HG02943 (cell line): ENCODE measurements at regions not wholly inside any gene's neighbourhood (a gene's known extent, or its start where the extent isn't known, plus 50 kb on each side); places are given as distances from the start of the nearest gene placed in this dataset.
"Not testable (repeated sequence)": the region's sequence is repeated elsewhere in the genome, so short reads cannot be mapped to it uniquely, and the experiment has no call there.

ENCODE experiments used
- ATAC-seq: cut with Tn5 transposase; IDR thresholded peaks from one replicate; pipeline ENCODE4 v1.9.1; 2021; ENCODE audit warnings: mild to moderate bottlenecking, low read depth, moderate library complexity; ENCODE audit not compliant: unreplicated experiment

DNA sequence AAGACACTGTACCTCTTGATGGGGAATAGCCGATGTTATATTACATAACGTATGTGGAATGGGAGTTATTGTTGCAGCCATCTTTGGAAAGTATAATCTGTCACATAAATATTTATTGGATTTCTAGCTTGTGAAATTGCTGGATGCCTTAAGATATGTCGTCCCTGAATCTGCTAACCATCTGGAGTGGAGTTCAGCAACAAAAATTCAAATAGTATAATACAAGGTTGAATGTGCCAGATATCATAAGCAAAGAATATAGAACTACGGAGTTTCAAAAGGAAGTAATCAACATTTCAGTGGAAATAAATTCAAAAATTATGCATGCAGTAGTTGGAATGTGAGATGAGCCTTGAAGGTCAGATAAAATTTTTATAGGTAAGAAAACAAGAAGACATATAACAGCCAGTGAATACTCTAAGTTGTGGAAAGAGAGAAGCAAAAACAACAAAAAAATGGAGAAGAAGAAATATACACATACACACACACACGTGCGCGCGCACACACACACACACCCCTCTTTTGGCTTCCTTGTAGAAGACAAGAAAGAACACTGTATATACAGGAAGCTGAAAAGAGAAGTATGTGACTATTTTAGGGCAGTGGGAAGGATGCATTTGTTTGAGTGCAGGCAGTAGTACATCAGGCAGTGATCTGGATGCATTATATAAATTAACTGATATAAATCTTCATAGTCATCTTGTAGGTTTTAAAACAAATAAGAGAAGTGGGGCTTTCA lies 516.7 kb downstream of the KCNT2 start:
- ATAC-seq: no peak

DNA sequence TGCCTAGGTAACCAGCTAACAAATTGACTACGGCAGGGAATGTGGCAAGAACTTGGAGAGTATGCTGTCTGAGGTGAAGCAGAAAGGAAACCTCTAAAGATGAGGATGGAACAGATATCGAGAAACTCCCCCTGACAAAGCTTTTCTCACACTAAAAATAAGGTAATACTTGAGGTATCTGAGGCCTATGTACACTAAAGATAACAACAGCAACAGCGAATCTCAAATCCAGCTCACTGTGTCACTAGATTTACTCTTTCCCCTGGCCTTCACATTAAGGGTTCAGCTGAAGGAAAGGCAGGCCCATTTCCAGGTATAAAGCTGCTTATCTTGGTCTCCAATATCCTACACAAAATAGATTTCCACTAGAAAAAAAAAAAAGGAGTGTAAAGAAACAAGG lies 518.0 kb downstream of the KCNT2 start:
- no peak for ATAC-seq

DNA sequence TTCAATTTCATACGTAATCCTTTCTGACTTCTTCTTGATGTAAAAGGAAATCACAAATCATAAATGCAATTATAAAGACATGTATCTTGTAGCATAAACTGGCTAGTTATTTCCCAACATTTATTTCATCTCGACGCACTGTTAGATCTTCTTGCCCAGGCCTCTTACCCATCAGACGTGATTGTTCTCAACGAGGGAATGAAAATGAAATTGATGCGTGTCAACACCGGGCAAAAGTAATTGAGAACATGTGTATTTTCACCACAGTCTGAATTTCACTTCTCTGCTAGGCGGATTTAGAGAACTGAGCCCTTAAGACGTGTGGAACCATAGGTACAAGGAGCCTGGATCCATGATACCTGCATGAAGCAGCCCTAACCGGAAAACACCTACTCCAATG lies 519.7 kb downstream of the KCNT2 start:
- ATAC-seq: no peak

DNA sequence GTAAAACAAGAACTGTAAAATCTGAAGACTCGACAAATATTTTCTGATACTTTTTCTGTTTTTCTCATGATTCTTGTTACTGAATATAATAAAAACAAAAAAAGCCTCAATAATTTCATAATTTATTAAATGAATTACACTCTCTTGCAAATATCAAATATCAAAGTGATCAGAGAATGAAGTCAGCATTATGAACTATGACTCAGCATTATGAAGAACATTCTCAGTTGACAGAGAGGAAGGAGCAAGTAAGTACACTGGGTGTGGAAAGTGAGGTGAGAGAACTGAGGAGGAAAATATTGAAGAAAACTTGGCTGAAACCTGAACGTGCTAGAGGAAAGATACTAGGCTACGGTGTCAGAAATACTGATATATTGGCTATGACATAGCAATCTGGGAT lies 529.5 kb downstream of the KCNT2 start:
- no peak for ATAC-seq

DNA sequence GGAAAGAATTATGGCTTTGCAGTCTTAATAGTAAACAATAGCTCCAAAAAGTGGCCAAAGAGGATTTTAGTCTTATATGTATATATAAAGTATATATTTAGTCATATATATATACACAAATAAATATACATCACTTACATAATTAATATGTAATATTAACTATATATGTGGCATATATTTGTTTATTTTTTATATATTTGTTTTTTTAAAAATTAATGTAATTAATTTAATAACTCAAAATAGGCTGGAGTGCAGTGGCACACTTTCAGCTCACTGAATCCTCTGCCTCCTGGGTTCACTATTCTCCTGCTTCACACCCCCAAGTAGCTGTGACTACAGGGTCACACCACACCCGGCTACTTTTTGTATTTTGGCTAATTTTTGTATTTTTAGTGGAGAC lies 532.6 kb downstream of the KCNT2 start:
- ATAC-seq: no peak

DNA sequence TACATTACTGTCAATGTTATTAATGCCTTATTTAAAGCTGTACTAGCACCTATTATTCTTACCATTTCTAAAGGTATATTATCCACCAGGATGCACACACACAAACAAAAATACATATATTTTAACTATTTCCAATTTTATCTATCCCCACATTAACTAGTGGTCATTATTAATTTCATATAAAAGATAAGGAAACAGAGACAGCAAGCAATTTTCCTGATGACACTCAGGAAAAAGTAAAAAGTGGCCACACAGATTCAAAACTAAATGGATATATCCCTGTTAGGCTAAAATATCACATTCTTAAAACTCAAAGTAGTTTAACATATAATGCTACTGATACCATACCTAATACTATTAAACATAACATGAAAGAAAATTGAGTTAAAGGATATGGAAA lies 534.1 kb downstream of the KCNT2 start:
- ATAC-seq: no peak

DNA sequence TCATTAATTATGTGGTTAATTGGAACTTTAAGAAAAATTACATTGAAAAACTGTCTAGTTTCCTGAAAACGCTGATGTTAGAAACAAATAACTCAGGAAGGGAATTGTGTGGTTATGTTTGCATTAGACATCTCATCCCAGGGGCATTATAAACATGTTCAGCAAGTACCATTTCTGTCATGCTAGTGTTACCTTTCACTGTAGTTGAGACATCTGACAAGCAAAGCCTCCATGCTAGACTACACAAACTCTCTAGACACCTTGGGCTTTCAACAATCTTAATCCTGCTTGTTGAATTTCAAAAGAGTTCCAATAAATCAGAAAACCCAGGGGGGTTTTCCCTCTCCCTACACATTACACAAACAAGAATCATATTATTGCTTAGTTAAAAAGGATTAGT lies 536.8 kb downstream of the KCNT2 start:
- no peak for ATAC-seq

DNA sequence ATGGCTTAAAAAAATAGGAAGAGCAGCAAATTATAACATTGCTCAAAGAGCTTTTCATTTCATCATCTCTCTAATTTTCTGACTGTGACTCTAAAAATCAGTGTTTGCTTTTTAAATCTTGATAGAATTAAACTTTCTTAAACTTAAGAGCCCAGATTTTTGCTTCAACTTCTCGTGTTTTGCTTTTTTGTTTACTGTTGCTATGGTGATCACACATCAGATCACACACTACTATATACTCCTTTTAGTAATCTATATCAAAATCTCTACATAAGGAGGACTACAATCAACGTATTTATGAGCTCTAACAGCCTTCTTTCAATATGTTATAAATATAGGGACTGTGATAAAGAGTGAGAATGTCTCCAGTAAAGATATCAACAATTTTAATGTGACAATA lies 537.3 kb downstream of the KCNT2 start:
- ATAC-seq: no peak

DNA sequence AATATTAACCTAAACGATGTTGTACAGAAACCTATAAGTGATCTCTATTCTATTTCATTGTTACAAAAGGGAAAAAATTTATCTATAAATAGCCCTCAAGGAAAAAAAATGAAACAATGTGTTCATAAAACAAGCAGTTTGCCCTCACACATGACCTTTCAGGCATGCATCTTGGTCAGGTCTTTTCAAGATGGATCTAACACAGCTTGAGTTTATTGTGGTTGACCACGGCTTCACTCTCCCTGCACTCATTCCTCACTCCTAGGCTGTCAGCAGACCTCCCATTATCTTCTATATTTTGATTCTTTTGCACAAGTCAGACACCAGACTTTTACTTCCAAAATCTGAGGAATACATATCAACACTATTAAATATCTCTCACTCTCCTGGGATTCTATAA lies 544.3 kb downstream of the KCNT2 start:
- no peak for ATAC-seq

DNA sequence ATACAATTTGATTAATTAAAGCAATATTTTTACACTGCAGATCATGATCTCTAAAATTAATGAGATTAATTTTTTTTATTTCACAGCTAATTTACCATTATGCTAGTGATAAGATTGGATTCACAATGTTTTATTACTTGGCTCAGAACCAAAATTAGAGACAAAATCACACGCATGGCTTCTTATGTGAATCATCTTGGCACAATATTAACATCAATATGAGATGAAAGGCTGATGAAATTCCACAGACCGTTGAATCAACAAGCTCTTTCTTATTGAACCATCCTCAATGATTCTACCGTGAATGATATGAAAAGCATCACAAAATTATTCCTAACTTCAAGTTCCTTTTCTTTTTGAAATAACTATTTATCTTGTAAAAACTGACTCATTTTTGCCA lies 544.9 kb downstream of the KCNT2 start:
- ATAC-seq: no peak

DNA sequence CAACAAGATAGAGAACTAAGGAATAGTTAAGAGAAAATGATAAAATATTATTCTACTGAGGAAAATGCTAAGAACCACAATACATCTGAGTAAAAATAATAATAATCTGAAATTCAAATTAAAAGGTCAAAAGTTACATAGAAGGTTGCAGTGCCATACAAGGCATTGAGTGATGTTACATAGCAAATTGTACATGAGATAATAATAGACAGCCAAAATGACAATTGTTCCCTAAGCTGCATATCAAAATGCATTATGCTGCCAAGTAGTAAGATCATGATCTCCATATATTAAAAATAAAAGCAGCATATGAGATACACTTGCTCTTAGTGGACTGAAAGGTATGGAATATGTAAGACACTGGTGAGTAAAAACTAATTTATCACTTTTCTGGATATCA lies 547.7 kb downstream of the KCNT2 start:
- no peak for ATAC-seq

DNA sequence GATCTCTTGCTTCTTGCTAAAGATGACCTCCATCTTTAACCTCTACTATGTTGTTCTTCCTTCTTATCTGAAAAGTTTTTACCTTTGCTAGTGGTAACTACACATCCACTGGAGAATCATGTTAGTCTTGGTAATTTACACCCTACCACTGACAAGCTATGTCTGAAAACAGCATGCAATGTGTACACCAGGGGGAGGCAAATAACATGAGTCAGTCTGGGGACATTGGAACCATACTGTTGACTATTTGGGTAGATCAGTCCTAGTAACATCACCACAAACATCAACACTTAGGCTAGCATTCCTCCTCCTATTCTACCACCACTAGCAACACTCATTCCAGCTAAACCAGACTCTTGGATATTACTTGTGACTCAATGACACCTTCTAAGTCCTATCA lies 549.0 kb downstream of the KCNT2 start:
- no peak for ATAC-seq

DNA sequence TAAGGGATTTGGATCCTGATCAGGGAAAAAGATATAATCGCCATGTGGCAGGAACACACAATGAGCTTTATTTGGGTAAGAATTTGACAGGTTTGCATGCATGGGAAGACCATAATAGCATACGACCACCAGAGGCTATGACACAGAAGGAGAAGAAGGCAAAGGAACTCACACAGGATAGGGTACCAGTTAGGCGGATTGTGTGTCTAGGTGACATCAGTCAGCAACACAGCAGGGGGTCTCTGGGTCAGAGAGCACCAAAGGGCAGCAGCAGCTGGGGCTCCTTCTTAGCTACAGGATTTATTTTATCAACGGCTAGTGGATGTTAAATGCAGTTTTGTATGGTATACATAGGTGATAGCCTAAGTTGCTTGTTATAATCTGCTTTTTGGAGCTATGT lies 551.3 kb downstream of the KCNT2 start:
- ATAC-seq: no peak

DNA sequence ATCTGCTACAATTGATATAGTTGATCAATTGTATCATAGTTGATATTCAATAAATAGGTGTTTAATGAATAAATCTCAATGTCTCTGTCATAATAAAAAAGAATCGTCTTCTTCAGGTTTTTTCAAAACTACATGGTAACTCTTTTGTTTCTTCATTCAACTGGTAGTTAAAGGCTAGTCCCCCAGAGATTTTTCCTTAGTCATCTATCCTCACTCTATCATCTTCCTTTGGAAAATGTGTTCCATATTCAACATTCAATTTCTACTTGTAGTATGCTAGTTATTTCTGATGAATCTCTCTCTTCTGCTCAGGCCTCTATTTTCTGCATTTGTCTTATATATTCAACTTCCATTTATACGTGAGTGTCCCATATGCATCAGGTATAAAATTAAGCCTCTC lies 558.8 kb downstream of the KCNT2 start:
- ATAC-seq: no peak

DNA sequence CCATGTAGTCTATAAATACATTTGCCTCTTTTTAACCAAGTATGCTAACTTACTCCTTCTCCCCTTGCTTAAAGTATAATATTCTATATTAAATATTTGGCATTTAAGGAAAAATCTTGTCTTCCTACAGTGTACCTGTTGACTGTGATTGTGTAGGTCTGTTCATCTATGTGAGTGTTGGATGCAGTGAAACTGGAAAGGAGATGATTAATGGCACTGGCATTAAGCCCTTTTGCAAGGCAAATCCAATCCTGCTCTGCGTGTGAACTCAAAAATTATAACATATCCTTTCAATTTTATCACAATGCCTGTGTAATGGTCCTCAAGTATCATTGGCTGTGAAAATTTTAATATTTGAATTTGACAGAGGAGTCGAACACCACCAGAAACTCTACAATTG lies 565.0 kb downstream of the KCNT2 start:
- ATAC-seq: no peak

DNA sequence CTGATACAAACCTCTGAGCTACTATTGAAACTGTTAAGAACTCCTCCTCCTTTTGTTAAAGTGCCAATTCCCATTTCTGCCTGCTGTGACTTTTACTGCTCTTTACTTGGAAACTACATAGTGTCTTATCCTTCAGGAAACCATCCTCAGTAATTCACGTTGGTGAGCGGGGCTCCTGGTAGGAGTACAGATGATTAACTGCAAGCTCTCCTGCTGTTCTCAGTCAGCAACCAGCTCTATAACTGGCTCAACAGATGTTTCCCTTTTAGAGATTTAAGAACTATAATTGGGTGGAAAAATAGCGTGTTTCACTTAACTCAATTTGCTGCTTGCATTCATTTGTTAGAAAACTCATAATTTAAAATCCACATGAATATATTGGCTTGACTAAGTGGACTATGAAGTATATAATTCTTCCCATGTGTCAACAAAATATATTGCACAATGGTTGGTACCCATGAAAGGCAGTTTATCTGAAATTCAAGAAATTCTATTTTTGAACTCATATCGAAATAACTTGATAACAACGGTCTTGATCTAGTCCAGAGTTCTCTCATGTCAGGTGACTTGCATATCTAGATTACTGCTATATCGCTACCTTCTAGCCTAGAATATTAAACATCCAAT lies 574.0 kb downstream of the KCNT2 start:
- no peak for ATAC-seq

DNA sequence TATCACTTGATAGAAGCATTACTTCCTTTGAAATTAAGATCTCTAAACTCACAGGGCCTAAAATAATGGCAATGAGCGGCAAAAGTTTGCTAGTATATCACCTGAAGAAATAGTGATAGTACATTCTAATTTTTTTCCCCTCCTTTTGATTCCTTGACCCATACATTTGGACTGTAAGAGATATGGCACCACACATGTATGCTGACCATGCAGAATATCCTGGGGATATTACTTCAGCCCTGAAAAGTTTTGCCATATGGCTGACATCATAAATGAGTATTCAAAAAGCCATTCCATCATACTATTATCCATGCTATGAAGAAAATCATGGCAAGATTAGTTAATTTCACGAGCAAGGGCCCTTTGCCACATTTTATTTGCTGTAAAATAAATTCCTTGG lies 576.9 kb downstream of the KCNT2 start:
- not testable (repeated sequence) for ATAC-seq

DNA sequence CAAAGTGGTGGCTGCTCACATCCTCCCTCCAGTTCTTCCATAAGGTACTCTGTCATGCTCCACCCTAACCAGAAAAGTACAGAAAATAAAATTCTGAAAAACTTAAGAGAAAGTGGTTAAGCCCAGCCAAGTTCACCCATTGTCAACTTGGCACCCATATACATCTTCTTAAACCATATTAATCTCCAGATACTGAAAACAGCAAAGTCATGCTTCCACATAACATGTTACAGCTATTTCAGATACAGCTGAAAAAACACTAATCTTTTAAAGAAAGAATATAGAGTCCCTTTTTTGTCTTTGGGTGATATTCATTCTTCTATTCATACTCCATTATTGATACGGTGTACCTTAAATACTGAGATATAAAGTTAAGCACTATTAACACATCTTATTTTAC lies 577.8 kb downstream of the KCNT2 start:
- ATAC-seq: no peak

DNA sequence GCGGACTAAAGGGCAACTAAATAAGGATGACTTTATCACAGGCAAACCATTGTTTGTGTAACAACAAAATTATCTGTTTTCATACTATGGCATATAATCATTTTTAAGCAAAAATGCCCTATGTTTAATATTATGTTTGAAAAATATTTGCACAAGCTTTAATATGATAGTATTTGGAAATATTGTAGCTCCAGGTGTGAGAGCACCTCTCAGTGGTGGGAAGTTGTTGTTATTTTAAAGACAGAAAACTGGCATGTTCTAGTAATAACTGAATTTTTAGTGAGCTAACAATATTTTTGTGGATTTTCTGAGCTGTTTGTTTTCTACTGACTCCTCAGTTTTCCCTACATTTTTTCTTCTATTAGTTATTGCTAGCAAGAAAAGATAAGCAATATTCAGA lies 578.8 kb downstream of the KCNT2 start:
- no peak for ATAC-seq

DNA sequence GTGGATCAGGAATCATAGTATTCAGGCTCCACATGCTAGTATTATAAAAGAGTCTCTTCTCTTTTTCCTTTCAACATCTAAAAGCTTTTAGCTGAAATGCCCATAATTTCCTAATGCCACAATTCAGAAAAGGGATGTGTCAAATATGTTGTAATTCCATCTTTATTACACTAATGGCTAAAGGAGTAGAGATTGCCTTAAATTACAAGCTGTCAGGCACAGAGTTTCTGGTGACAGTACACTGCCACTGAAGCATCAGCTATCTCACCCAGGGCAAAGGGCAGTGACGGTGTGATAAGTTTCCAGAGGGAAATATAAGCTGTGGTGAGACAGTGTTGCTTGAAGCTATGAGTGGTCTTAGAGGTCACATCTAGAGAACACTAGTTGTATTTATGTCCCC lies 581.1 kb downstream of the KCNT2 start:
- no peak for ATAC-seq

DNA sequence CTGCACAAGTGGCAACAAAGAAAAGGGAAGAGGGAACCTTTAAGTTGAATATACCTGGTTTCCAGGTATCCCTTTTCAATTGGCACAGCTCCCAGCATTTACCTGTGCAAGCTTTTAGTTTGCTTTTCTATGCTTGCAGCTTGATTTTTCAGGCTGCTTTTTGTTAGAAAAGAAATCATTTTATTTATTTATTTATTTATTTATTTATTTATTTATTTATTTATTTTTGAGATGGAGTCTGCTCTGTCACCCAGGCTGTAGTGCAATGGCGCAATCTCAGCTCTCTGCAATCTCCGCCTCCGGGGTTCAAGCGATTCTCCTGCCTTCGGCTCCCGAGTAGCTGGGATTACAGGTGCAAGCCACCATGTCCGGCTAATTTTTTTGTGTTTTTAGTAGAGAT lies 587.1 kb downstream of the KCNT2 start:
- ATAC-seq: not testable (repeated sequence)

DNA sequence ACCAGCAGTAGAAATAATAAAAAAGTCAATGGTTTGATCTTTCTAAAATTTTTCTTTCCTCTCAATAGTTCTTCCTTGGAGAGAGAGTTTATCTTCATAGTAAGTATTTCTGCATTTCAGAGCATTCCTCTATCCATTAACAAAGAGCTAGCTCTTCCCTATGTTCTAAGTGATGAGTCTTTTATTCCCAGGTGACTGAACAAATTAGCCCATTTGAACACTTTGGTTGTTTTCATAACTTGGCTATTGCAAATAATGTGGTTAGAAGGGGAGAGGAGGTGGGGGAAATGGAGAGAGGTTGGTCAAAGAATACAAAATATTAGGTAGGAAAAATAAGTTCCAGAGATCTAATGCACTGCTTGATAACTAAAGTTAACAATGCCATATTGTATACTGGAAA lies 598.9 kb downstream of the KCNT2 start:
- ATAC-seq: no peak

DNA sequence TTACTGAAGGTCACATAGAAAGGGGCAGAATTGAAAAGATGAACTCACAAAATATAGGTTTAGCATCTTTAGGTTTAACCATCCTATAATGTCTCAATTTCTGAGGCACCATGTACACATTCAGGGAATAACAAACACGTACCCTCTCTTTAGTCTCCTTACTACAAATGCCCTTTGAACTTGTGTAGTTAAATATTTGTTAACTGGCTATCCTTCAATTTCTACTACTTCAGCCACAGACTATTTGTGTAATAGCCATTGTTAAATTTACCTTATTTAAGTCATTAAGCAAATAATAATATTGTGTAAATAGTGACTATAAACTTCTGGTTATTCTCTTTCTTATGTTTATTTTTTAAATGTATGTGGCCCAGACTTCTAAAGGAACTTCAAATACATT lies 600.5 kb downstream of the KCNT2 start:
- no peak for ATAC-seq
